Ascending aorta (tissue), 2 donors: ENCODE measurements at regions not wholly inside any gene's neighbourhood (a gene's known extent, or its start where the extent isn't known, plus 50 kb on each side); places are given as distances from the start of the nearest gene placed in this dataset.

Experiments used
- DNase-seq, 2 donors: peaks; one replicate each; pipeline ENCODE4 v3.0.0-alpha.2; 2019; ENCODE audit warnings: low spot score in 2 of 2
- H3K27ac ChIP-seq, 2 donors: fragments of 200-600 bp; sonication (generic); one replicate each; pipeline ENCODE4 v1.5.1; 2016 to 2017; ENCODE audit warnings: mild to moderate bottlenecking in 1 of 2
- H3K27me3 ChIP-seq: fragments of 200-600 bp; sonication (generic); one replicate; pipeline ENCODE4 v1.5.1; 2017
- H3K36me3 ChIP-seq, 2 donors: fragments of 200-600 bp; sonication (generic); one replicate each; pipeline ENCODE4 v1.5.1; 2016
- H3K4me1 ChIP-seq, 2 donors: fragments of 200-600 bp; sonication (generic); one replicate each; pipeline ENCODE4 v1.5.1; 2016 to 2017; ENCODE audit warnings: mild to moderate bottlenecking in 1 of 2
- H3K4me3 ChIP-seq, 2 donors: fragments of 200-600 bp; sonication (generic); one replicate each; pipeline ENCODE4 v1.5.1; 2016 to 2017; ENCODE audit warnings: mild to moderate bottlenecking in 1 of 2
- H3K9me3 ChIP-seq, 2 donors: fragments of 200-600 bp; sonication (generic); one replicate each; pipeline ENCODE4 v1.5.1; 2016
- intact Hi-C: fragments of 100-400 bp; cut with DNase I; formaldehyde crosslinking; loops from one replicate; pipeline ENCODE4 v1.15.1; 2023
- TF ChIP-seq, protein P1 (sequence below), 3 experiments: fragments of 200-600 bp in 2 of 3; fragments of 450-650 bp in 1 of 3; sonication (generic) in 2 of 3; IDR thresholded peaks; one replicate each; pipeline ENCODE4 v1.5.1; 2016 to 2019; ENCODE audit warnings: antibody characterized with exemption in 3 of 3, mild to moderate bottlenecking in 1 of 3, moderate library complexity in 1 of 3

DNA sequence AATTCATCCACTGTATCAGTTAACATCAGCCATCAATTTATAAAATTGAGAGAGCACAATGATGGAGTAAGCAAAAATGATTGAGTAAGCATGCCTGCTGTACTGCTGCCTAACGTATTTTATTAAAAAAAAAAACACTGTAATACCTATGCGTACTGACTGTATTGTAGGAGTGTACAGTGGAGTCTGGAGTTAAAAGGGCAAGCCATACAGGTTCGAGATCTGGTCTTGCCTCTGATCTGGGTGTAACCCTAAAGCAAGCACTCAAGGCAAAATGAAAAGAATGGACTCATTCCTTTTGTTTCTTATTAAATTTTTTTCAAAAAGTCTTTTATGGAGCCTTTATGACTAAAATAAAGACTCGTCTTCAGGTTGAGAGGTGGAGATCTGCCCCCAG is 894.2 kb upstream of the INTU start:
- TF ChIP-seq, protein P1, sequence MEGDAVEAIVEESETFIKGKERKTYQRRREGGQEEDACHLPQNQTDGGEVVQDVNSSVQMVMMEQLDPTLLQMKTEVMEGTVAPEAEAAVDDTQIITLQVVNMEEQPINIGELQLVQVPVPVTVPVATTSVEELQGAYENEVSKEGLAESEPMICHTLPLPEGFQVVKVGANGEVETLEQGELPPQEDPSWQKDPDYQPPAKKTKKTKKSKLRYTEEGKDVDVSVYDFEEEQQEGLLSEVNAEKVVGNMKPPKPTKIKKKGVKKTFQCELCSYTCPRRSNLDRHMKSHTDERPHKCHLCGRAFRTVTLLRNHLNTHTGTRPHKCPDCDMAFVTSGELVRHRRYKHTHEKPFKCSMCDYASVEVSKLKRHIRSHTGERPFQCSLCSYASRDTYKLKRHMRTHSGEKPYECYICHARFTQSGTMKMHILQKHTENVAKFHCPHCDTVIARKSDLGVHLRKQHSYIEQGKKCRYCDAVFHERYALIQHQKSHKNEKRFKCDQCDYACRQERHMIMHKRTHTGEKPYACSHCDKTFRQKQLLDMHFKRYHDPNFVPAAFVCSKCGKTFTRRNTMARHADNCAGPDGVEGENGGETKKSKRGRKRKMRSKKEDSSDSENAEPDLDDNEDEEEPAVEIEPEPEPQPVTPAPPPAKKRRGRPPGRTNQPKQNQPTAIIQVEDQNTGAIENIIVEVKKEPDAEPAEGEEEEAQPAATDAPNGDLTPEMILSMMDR (IDR thresholded peaks at IDR 0.05), result no peak
- Histone ChIP-seq H3K4me1 (peaks cover 0 to 3% of the 10 kb centered on the region in 2 donors), H3K9me3 (no peaks in the 10 kb centered on the region), H3K27me3 (no peaks in the 10 kb centered on the region), H3K36me3 (no peaks in the 10 kb centered on the region), H3K27ac (no peak overlapping the region), H3K4me3 (no peak overlapping the region)
- intact Hi-C loops, result no loop called here
- DNase-seq, result no peak

DNA sequence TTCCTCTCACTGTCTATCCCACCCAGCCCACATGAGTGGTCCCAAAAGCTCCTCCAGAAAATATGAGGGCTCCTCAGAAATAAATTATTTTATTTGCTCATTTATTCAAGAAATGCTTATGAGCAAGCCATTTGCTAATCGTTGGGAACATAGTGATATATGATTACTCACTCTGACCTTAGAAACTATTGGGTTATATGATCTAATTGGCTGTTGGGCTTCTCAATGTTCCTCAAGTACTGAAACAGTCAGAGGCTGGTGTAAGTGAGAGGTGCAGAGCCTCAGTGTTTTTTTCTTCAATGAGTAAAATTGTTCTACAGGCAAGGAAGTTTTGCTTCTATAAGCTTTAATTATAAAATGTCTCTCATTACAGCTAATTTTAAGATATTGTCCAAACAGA is 893.8 kb upstream of the INTU start:
- Histone ChIP-seq H3K36me3 (no peaks in the 10 kb centered on the region), H3K27me3 (no peaks in the 10 kb centered on the region), H3K9me3 (no peaks in the 10 kb centered on the region), H3K4me1 (peaks cover 0 to 3% of the 10 kb centered on the region in 2 donors), H3K27ac (no peak overlapping the region), H3K4me3 (no peak overlapping the region)
- TF ChIP-seq, protein P1 (IDR thresholded peaks at IDR 0.05), result no peak
- intact Hi-C loops, result no loop called here
- no peak for DNase-seq

DNA sequence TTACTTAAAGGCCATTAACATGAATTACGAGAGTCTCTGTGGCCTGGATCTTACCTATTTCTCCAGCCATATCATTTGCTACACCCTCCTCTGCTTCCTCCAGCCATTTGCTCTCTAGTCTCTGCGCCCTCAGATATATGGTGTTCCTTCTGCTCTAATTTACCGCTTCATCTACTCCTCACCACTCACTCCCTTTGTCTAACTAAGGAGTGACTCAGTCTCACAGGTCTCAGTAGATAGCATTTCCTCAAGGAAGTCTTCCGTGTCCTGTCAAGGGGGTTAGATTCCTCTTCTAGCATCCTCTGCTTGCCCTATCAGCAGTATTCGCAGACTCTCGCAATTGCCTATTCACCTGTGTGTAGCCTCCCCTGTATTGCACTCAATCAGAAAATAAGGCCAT is 892.1 kb upstream of the INTU start:
- Histone ChIP-seq H3K27me3 (no peaks in the 10 kb centered on the region), H3K36me3 (no peaks in the 10 kb centered on the region), H3K4me3 (no peak overlapping the region), H3K4me1 (peaks cover 0 to 3% of the 10 kb centered on the region in 2 donors), H3K9me3 (peaks cover 0 to 2% of the 10 kb centered on the region in 2 donors), H3K27ac (no peak overlapping the region)
- TF ChIP-seq, protein P1 (IDR thresholded peaks at IDR 0.05), result no peak
- intact Hi-C loops, result no loop called here
- no peak for DNase-seq

DNA sequence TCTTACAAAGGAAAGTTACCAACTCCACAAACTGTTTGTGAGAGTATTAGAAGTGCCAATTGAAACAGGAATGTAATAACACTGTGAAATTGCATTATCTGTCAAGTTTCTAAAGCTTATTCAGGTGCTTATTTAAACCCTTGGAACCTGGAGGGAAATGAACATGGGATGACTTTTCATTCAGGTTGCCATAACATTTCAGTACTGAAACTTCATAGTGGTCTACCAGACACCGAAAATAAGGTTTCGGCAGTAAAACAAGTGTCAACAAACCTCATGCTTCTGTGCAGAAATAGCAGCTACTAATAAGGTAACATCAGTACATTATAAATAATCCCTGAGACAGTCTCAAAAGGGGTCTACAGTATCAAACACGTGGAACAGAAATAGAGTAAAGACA is 890.7 kb upstream of the INTU start:
- peaks cover 0 to 7% of the 10 kb centered on the region in 2 donors for H3K9me3 ChIP-seq
- H3K27ac ChIP-seq, result peak overlapping the region in 1 of 2 donors; percentile 14
- H3K4me1 ChIP-seq, result peaks cover 0 to 3% of the 10 kb centered on the region in 2 donors
- TF ChIP-seq, protein P1 (IDR thresholded peaks at IDR 0.05), result no peak
- no peak overlapping the region for H3K4me3 ChIP-seq
- no peaks in the 10 kb centered on the region for H3K36me3 ChIP-seq
- intact Hi-C loops, result no loop called here
- DNase-seq, result no peak
- H3K27me3 ChIP-seq, result no peaks in the 10 kb centered on the region

DNA sequence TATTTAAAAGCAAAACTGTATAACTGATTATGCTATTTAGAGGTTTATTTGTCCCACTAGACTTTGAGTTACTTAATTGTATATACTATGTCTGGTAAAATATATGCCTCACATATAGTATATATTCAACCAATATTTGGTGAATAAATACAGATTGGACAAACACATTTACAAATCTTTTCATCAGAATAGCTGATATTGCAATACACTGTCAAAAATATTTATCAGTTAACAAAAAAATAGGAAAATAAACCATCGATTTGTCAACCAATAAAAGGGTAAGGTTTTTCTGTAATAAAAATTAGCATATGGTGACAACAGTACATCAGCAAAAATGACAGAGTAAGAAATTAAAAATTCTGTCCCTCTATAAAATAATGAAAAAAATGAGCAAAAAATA is 889.9 kb upstream of the INTU start:
- TF ChIP-seq, protein P1 (IDR thresholded peaks at IDR 0.05), result no peak
- Histone ChIP-seq H3K9me3 (peaks cover 0 to 7% of the 10 kb centered on the region in 2 donors), H3K27me3 (no peaks in the 10 kb centered on the region), H3K36me3 (no peaks in the 10 kb centered on the region), H3K4me3 (no peak overlapping the region), H3K4me1 (peaks cover 0 to 3% of the 10 kb centered on the region in 2 donors), H3K27ac (no peak overlapping the region)
- DNase-seq, result no peak
- intact Hi-C loops, result no loop called here

DNA sequence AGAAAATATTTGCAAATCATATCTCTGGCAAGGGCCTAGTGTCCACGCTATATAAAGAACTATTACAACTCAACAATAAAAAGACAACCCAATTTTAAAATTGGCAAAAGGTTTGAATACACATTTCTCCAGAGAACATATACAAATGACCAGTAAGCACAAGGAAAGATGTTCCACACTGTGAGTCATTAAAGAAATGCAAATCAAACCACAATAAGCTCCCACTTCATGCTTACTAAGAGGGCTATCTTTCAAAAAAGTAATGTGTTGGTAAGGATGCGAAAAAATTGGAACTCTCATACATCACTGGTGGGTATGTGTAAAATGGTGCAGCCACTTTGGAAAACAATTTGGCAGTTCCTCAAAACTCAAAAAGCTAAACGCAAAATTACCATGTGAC is 884.0 kb upstream of the INTU start:
- Histone ChIP-seq H3K4me1 (no peaks in the 10 kb centered on the region), H3K9me3 (peaks cover 0 to 7% of the 10 kb centered on the region in 2 donors), H3K4me3 (no peak overlapping the region), H3K36me3 (no peaks in the 10 kb centered on the region), H3K27ac (no peak overlapping the region), H3K27me3 (no peaks in the 10 kb centered on the region)
- intact Hi-C loops, result no loop called here
- TF ChIP-seq, protein P1 (IDR thresholded peaks at IDR 0.05), result no peak
- no peak for DNase-seq
